NCI-H187 (cell line): ENCODE measurements at regions not wholly inside any gene's neighbourhood (a gene's known extent, or its start where the extent isn't known, plus 50 kb on each side); places are given as distances from the start of the nearest gene placed in this dataset.

Source experiments
- DNase-seq, 2 experiments: peaks; one replicate each; lab custom pipeline; 2025; lab: John Stamatoyannopoulos, UW

GRCh38 chr2:2717406-2717805 is 386.3 kb upstream of the MYT1L start:
- no peak for DNase-seq

DNA sequence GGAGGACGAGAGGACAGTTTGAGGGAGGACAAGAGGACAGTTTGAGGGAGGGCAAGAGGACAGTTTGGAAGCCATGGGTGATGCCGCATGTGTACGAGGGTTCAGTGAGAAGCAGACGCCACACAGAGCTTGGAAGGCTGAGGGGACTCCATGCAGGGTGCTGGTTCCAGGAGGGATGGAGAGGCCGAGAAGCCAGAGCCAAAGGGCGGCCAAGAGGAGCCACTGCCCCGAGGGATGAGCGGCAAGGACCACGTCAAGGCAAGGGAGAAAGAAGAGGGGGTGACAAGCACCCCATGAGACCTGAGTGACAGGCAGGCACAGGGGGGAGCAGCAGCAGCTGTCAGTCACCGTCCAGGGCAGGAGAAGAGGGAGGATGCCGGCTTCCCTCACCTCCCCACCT is 385.7 kb upstream of the MYT1L start:
- no peak for DNase-seq

GRCh38 chr2:2715036-2715818 is 384.2 kb upstream of the MYT1L start:
- DNase-seq: no peak

GRCh38 chr2:2714408-2714807 is 383.3 kb upstream of the MYT1L start:
- DNase-seq: no peak

DNA sequence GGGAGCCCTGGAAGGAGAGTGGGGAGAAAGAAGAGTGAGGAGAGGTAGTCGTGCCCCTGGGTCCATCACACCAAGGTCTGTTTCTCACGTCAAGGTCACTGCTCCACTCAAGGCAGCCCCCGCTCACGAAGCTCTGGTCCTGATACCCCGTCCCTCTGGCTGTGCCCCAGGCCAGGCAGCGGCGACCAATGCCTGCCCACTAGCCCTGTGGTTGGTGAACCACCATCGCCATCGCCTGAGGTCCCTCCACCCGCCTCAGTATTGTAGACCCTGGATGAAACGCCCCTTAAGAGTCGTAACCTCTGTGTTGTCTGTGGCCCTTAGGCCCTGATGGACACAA is 378.3 kb upstream of the MYT1L start:
- no peak for DNase-seq

GRCh38 chr2:2708575-2709430 is 377.7 kb upstream of the MYT1L start:
- no peak for DNase-seq

DNA sequence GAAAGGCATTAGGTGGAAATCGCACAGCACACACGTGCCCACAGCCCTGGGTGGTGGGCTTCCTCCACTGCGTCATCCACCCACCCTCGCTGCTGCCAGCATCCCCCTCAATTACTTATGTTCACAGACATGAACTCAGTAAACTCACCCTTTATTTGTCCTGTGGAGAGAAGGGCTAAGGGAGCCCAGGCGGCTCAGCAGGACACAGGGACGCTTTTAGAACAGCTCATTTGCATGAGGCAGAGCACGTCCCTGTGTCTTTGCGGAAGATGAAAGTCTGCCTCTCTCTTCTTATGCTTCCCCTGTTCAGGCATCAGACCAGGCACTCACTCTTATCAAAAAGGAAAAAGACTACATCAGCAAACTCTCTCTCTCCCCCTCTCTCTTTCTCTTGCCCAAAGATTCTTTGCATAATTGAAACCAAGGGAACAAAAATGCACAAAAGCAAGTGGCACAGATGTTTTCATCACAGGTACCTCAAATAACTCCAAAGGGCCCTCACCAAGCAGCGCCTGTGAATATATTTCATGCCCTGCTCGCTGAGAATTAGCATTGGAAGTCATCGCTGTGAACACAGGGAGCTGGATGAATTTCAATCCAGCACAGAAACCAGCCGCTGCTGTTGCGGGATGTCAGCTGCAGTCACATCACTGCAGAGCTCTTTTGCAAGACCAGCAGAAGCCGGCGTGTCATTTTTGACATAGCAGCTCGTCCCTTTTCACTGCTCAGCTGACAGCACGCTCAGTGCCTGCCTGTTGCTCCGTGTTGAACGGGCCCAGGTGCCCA is 376.3 kb upstream of the MYT1L start:
- DNase-seq: no peak

GRCh38 chr2:2706306-2706705 is 375.2 kb upstream of the MYT1L start:
- no peak for DNase-seq

DNA sequence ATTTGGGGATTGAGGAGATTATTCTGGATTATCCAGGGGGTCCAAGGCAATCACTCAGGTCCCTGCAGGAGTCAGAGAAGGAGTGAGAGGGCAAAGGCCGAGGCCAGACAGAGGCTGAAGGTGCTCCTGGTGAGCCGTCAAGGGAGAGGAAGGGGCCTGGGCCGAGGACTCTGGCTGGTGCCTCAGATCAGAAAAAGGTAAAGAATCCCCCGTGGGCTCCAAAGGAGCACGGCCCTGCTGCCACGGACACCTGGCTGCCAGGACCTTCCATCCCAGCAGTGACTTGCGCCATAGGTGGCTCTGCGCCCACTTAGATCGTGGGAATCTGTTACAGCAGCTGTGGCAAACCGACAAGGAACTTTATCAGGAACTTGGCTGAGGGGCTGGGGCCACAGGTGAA is 374.8 kb upstream of the MYT1L start:
- DNase-seq: no peak

DNA sequence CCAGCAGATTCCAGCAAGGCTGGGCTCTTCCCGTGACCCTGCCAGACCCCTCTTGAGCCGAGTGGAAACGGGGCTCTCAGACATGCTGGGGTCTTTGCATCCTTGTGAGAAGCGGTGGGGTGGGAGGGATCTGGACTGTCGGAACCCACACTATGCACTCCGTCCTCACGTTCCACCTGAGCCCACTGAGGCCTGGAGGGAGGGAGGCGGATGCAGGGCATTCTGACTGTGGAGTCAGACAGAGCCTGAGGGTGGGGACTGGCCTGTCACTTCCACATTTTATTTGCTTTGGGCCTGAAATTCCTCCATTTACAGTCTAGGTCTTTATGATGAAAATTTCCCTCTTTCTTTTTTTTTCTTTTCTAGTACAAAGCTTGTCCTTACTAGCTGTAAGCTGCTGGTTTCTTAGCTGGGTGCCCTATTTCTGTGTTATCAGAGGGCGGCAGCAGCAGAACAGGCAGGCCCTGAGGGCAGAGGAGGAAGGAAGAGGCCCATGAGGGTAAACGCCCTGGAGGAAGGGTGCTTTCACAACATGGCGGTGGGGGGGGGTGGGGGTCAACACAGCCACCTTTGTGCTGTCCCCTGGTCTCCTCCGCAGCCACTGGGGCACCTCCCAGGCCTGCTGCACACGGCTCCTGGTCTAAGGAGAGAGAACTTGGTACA is 373.5 kb upstream of the MYT1L start:
- no peak for DNase-seq

- DNase-seq: no peak
These were observed 372.8 kb upstream of the MYT1L start for GRCh38 chr2:2703762-2704427.

DNA sequence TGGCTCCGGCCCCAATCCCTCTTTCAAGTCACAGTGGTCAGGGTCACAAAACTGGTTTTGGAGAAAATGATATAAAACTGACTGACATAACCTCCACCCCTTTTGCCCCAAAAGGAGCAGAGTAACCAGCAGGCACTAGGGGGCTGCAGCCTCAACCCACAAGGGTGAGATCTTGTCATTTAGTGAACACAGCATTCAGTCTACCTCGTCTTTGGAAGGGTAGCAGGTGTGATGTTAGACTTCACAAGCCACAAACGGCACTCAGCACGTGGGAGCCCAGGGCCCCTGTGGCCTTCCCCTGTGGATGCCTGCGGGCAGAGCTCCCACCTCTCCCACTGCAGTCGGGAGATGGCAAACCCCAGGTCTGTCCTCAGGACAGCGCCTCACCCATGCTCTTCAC is 372.1 kb upstream of the MYT1L start:
- DNase-seq: no peak

DNA sequence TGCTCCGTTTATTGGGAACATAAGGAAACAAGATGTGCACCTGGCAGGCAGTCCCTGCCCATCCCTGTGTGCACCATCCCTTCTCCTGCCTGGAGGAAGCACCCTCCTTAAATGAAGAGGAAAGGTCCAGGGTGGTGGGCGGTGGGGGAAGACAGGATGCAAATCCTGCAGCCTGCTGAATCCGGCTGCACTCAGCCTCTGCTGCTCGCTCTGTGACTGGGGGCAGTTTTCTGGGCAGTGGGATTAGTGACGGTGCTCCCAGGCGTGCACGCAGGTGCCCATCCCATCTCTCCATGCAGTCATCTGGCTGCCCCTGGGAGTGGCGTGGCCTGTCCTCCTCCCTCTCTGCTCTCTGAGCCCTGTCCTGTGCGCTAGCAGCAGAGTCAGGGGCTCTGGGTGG is 371.3 kb upstream of the MYT1L start:
- no peak for DNase-seq

DNA sequence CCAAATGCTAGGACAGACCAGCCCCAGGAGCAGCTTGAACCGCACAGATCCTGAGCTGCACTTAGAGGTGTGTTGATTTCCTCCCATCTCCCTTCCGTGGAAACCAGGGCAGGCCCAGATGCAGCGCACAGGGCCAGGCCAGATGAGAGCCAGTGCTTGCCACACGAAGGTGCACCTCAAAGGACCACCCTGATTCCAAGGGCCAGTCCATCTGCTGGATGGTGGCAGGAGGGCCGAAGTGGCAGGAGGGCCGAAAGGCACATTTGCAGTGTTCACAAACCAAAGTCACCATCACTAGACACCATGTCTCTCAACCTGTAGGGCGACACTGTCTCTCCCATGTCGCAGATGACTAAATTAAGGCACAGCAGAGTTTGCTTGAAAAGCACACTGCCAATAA is 370.7 kb upstream of the MYT1L start:
- no peak for DNase-seq

DNA sequence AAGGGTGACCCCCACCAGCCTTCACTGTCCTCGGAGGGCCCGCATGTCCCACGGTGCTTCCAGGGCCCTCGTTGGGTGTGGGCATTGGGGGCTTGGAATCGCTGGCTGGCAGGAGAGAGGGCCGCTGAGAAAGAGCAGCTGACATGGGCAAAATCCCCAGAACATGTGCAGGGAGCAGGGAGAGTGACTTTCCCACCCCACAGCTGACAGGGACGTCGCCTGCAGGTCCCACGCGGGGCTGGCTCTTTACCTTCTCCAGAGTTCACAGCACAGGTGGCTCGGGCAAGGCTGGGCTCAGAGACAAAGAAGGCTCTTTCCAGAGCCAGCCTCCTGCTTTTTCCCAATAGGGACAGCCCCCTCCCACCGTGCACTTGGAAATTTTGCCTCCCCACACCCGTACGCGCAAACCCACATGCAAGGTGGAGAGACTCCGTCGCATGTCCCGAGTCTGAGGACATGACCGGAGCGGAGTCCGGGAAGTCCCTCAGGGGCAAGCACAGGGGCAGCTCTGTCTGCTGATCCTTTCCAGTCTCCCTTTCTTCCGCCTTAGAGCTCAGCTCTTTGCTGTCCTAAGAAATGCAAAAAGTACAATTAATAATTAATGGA is 370.2 kb upstream of the MYT1L start:
- no peak for DNase-seq

GRCh38 chr2:2699121-2699505 is 368.0 kb upstream of the MYT1L start:
- no peak for DNase-seq

- no peak for DNase-seq
These were observed 367.4 kb upstream of the MYT1L start for GRCh38 chr2:2698182-2699120.

DNA sequence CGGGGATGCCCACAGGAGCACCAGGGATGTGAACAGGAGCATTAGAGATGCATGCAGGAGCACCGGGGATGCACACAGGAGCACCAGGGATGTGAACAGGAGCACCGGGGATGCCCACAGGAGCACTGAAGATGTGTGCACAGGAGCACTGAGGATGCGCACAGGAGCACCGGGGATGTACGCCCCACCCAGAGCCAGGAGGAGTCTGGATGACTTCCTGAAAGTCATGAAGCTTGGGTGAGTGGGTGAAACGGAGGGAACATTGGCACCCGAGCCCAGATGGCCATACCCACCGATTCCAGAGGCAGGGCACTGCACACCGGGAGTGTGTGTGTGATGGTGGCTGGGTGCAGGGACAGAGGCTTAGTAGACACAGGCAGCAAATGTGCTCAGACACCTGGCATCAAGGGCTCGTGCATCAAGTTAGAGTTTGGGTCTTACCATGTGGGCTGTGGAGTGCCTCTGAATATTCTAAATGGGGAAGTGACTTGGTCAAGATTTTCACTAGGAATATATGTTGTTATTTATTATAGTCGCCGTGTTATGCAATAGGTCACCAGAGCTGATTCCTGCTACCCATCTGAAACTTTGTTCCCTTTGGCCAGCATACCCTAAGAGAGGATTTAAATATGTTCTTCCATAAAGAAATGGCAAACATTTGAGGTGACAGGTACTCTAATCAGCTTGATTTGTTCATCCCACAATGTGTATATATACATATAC is 365.8 kb upstream of the MYT1L start:
- DNase-seq: no peak

- DNase-seq: no peak
These were observed 365.2 kb upstream of the MYT1L start for GRCh38 chr2:2696325-2696724.
